Uterus (tissue), 2 donors: ENCODE measurements at regions not wholly inside any gene's neighbourhood (a gene's known extent, or its start where the extent isn't known, plus 50 kb on each side); places are given as distances from the start of the nearest gene placed in this dataset.

Source experiments
- POLR2A ChIP-seq, 2 donors: fragments of 450-650 bp; IDR thresholded peaks; one replicate each; pipeline ENCODE4 v1.6.1; 2016; ENCODE audit warnings: antibody characterized with exemption in 2 of 2, mild to moderate bottlenecking in 1 of 2, moderate library complexity in 1 of 2
- TF ChIP-seq, protein P1 (sequence below), 4 experiments: fragments of 200-600 bp in 2 of 4; fragments of 450-650 bp in 2 of 4; sonication (generic) in 2 of 4; IDR thresholded peaks; one replicate each; pipeline ENCODE4 v1.5.1; 2016 to 2019; ENCODE audit warnings: antibody characterized with exemption in 4 of 4, mild to moderate bottlenecking in 2 of 4, moderate library complexity in 1 of 4

DNA sequence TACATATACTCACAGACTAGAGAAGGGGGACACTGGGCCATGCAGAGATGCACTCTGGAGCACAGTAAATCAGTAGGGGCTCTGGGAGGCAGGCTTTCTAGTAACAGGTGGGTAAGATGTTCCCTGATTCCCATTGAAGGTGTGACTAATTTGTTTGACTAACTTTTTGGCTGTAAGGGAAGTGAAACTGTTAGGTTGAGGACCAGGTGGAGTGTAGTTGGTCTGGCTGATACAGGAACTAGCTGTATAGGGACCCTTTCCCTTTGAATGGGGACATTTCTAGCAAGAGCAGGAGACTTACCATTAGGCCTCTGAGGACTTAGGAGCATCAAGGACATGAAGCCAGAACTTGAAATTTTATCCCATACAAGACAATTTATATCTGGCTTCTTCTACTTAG is 989.6 kb upstream of the COX7C start:
- TF ChIP-seq, protein P1, sequence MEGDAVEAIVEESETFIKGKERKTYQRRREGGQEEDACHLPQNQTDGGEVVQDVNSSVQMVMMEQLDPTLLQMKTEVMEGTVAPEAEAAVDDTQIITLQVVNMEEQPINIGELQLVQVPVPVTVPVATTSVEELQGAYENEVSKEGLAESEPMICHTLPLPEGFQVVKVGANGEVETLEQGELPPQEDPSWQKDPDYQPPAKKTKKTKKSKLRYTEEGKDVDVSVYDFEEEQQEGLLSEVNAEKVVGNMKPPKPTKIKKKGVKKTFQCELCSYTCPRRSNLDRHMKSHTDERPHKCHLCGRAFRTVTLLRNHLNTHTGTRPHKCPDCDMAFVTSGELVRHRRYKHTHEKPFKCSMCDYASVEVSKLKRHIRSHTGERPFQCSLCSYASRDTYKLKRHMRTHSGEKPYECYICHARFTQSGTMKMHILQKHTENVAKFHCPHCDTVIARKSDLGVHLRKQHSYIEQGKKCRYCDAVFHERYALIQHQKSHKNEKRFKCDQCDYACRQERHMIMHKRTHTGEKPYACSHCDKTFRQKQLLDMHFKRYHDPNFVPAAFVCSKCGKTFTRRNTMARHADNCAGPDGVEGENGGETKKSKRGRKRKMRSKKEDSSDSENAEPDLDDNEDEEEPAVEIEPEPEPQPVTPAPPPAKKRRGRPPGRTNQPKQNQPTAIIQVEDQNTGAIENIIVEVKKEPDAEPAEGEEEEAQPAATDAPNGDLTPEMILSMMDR (IDR thresholded peaks at IDR 0.05): no peak
- no peak for TF ChIP-seq POLR2A (IDR thresholded peaks at IDR 0.05)
